ENCODE measurements at regions not wholly inside any gene's neighbourhood (a gene's known extent, or its start where the extent isn't known, plus 50 kb on each side); places are given as distances from the start of the nearest gene placed in this dataset.

DNA sequence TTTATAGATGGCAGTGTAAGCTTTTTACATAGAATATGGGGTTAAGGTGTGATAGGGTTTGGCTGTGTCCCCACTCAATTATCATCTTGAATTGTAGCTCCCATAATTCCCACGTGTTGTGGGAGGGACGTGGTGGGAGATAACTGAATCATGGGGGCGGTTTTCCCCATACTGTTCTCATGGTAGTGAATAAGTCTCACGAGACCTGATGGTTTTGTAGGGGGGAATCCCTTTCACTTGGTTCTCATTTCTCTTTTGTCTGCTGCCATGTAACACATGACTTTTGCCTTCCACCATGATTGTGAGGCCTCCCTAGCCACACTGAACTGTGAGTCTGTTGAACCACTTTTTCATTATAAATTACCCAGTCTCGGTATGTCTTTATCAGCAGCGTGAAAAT, 290.3 kb upstream of the B3GALT2 start:
- TF ChIP-seq CBX3 (IDR thresholded peaks at IDR 0.05; ENCODE audit: borderline replicate concordance in 1 of 2, low read length in 2 of 2) (no peak), IRF2 (CRISPR knock-in tag; IDR thresholded peaks at IDR 0.05) (no peak), KDM2B (CRISPR knock-in tag; IDR thresholded peaks at IDR 0.05) (no peak), CTCF (IDR thresholded peaks at IDR 0.05 in 2 of 3, conservative IDR thresholded peaks at IDR 0.05 in 1 of 3; ENCODE audit: insufficient read depth in 2 of 3, low read depth in 1 of 3, low read length in 3 of 3) (no peak), E2F5 (CRISPR knock-in tag; IDR thresholded peaks at IDR 0.05) (no peak), RAD21 (CRISPR knock-in tag; conservative IDR thresholded peaks at IDR 0.05 in 1 of 2, IDR thresholded peaks at IDR 0.05 in 1 of 2) (no peak), PTBP1 (IDR thresholded peaks at IDR 0.05; ENCODE audit: low read depth, low read length) (no peak), POLR2A (conservative IDR thresholded peaks at IDR 0.05) (no peak), ZBTB33 (CRISPR knock-in tag; IDR thresholded peaks at IDR 0.05) (no peak), SMC3 (conservative IDR thresholded peaks at IDR 0.05; ENCODE audit: insufficient read depth, low read depth, low read length) (no peak), HNRNPL (IDR thresholded peaks at IDR 0.05; ENCODE audit: low read depth, low read length) (no peak)

Data from K562 (cell line).